SU-DHL-6 (cell line): ENCODE measurements at regions not wholly inside any gene's neighbourhood (a gene's known extent, or its start where the extent isn't known, plus 50 kb on each side); places are given as distances from the start of the nearest gene placed in this dataset.

Experiments used
- EZH2phosphoT487 ChIP-seq: fragments of 200-600 bp; sonication (generic), shearing (Covaris generic); conservative IDR thresholded peaks from 2 replicates; pipeline ENCODE4 v1.6.1; 2018; ENCODE audit warnings: mild to moderate bottlenecking, antibody characterized with exemption, low read length, moderate library complexity, mixed read lengths
- TF ChIP-seq, protein P1 (sequence below): fragments of 200-600 bp; sonication (generic); IDR thresholded peaks from one replicate; pipeline ENCODE4 v1.5.1; 2017; ENCODE audit warnings: antibody characterized with exemption, mild to moderate bottlenecking, low read length, moderate library complexity; ENCODE audit not compliant: insufficient read depth, poor library complexity, severe bottlenecking

DNA sequence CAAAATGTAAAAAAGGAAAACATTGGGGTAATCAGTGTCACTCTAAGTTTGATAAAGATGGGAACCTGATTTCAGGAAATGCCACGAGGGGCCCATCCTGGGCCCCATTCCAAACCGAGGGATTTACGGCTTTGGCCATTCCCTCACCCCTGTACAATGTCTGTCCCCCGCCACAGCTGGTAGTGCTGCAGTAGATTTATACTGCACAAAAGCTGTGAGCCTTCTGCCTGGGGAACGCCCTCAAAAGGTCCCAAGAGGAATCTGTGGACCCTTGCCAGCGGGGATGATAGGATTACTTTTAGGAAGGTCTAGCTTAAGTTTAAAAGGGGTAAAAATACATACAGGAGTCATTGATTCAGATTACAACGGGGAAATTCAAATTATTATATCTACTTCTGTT, 173.4 kb upstream of the SGCG start:
- TF ChIP-seq, protein P1, sequence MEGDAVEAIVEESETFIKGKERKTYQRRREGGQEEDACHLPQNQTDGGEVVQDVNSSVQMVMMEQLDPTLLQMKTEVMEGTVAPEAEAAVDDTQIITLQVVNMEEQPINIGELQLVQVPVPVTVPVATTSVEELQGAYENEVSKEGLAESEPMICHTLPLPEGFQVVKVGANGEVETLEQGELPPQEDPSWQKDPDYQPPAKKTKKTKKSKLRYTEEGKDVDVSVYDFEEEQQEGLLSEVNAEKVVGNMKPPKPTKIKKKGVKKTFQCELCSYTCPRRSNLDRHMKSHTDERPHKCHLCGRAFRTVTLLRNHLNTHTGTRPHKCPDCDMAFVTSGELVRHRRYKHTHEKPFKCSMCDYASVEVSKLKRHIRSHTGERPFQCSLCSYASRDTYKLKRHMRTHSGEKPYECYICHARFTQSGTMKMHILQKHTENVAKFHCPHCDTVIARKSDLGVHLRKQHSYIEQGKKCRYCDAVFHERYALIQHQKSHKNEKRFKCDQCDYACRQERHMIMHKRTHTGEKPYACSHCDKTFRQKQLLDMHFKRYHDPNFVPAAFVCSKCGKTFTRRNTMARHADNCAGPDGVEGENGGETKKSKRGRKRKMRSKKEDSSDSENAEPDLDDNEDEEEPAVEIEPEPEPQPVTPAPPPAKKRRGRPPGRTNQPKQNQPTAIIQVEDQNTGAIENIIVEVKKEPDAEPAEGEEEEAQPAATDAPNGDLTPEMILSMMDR: no peak
- TF ChIP-seq EZH2phosphoT487: no peak
